Ishikawa (cell line): ENCODE measurements at regions not wholly inside any gene's neighbourhood (a gene's known extent, or its start where the extent isn't known, plus 50 kb on each side); places are given as distances from the start of the nearest gene placed in this dataset.

ENCODE experiments used
- CREB1 ChIP-seq: IDR thresholded peaks from 2 replicates; pipeline ENCODE4 v1.6.1; 2012; ENCODE audit warnings: low read depth
- EP300 ChIP-seq: IDR thresholded peaks from 2 replicates; pipeline ENCODE4 v1.6.1; 2012; ENCODE audit warnings: borderline replicate concordance
- FOXM1 ChIP-seq: IDR thresholded peaks from 2 replicates; pipeline ENCODE4 v1.6.1; 2012; ENCODE audit warnings: low read depth, borderline replicate concordance
- TEAD4 ChIP-seq: IDR thresholded peaks from 2 replicates; pipeline ENCODE4 v1.6.1; 2012
- TF ChIP-seq, protein P1 (sequence below): IDR thresholded peaks from 2 replicates; pipeline ENCODE4 v1.6.1; 2012
- TF ChIP-seq, protein P2 (sequence below): IDR thresholded peaks from 2 replicates; pipeline ENCODE4 v1.6.1; 2012

DNA sequence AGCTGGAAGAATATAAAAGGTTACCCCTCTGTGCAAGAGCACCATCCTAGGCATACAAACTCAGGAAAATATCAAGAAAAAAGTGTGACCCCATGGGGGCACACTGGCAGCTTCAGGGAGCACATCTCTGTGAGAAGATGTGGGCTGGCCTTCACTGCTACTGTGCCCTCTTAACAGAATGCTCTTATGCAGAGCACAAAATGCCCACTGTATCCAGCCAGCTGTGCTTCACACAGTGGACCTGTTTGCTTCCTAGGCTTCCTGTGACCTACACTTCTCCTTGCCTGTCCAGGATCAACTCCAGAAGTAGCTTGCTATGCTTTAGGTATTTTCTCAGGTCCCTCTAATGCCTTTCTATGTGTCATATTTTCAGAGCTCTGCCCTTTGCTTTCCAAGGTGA lies 380.2 kb upstream of the MMS22L start:
- no peak for TF ChIP-seq FOXM1
- no peak for TF ChIP-seq CREB1
- TF ChIP-seq, protein P1, sequence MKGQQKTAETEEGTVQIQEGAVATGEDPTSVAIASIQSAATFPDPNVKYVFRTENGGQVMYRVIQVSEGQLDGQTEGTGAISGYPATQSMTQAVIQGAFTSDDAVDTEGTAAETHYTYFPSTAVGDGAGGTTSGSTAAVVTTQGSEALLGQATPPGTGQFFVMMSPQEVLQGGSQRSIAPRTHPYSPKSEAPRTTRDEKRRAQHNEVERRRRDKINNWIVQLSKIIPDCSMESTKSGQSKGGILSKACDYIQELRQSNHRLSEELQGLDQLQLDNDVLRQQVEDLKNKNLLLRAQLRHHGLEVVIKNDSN, result no peak
- TF ChIP-seq, protein P2, sequence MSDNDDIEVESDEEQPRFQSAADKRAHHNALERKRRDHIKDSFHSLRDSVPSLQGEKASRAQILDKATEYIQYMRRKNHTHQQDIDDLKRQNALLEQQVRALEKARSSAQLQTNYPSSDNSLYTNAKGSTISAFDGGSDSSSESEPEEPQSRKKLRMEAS, result no peak
- no peak for TF ChIP-seq TEAD4
- TF ChIP-seq EP300, result no peak
